NAMALWA (cell line): ENCODE measurements at regions not wholly inside any gene's neighbourhood (a gene's known extent, or its start where the extent isn't known, plus 50 kb on each side); places are given as distances from the start of the nearest gene placed in this dataset.

ENCODE experiments used
- DNase-seq: peaks from one replicate; pipeline ENCODE4 v3.0.0-alpha.2; 2015; ENCODE audit warnings: low spot score

- no peak for DNase-seq
These were observed 60.1 kb downstream of the NABP1 start for GRCh38 chr2:191738003-191738402.

- DNase-seq = no peak
These were observed 60.7 kb downstream of the NABP1 start for GRCh38 chr2:191738667-191739066.

- DNase-seq = no peak
These were observed 61.3 kb downstream of the NABP1 start for GRCh38 chr2:191739194-191739593.

DNA sequence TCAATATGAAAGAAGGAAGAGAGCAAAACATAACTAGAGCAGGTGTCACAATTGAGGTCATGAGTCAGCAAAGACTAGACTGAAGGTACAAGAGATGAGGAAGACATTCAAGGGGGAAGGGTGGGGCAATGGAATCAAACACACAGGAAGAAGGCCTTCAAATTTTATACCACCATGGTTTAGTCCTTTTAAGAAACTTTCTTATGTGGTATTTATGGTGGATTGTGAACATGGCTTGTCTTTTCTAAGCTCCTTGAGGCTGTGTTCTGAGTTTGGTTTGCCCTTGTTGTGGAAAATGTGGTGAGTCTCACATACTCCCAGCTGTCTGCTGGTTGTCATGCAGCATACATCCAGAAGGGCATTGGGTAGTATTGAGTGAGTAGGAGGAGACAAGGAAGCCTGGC, 62.1 kb downstream of the NABP1 start:
- peak; percentile 18 for DNase-seq

DNA sequence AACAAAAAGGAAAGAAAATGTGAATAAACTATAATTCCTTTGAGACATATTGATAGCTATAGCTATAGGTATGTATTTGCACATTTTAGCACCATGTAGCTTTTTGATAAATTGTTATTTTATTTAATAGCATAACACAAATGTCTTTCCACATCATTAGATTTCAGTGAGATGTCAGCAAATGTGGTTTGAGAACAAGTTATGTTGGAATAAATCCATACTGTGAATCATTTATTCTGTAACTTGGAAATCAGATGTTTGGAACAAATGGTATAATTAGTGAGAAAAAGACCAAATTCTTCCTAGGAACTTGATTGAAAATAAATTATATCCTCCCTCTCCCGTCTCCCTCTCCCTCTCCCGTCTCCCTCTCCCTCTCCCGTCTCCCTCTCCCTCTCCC, 62.8 kb downstream of the NABP1 start:
- DNase-seq = no peak

DNA sequence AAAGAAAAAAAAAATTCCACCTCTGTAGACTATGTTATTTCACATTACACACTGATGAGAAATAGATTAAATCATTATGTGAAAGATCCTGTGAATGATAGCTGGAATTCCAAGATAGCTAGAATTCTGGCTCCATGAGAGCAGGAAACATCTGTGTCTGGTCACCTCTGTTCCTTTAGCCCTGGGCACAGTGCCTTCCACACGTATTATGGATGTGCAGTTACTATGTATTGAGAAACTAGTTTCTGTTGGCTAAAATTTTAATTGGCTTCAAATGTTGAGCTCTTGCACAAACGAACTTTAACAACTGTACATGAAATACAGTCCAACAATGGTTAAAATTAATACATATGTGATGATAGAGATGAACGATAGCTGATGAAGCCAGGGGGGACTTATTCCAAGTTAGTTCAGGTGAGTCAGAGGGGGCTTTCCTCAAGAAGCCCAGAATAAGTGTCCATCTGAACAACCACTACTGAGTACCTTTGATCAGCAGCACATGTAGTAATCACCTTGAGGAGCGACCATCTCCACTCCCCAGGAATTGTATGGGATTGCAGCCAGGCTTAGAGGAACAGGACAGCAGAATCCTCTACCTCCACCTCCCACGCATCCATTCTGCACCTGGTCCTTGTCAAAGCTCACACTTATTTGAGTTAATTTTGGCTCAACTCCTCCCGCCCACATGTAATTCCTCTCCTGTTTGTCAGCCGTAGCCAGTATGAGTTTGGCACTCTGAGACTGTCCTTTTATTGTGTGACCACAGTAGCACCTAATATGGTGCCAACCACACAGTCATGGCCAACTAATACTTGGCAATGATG, 68.6 kb downstream of the NABP1 start:
- DNase-seq = no peak

GRCh38 chr2:191747170-191747530, 69.2 kb downstream of the NABP1 start:
- no peak for DNase-seq

DNA sequence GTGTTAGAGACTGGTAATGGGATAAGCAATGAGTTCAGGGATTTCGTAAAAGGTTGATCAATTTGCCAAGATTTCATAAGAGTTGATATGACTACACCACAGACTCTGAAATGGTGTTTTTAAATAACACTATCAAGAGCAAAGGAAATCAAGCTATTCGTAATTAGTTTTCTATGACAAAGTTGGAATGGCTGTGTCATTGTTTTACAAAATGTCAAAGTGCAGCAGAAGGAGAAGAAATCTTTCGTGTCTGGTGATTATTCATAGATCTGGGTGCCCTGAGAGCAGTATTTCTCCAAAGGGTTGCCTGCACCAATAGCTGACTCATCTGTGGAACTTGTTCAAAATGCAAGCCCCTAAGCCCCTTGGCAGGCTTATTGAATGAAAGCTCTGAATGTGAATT, 70.1 kb downstream of the NABP1 start:
- no peak for DNase-seq

GRCh38 chr2:191748528-191749180, 70.7 kb downstream of the NABP1 start:
- DNase-seq = no peak

- no peak for DNase-seq
These were observed 71.2 kb downstream of the NABP1 start for GRCh38 chr2:191749181-191749540.

- DNase-seq = no peak
These were observed 76.2 kb downstream of the NABP1 start for GRCh38 chr2:191754103-191754502.

GRCh38 chr2:191756761-191757160, 78.8 kb downstream of the NABP1 start:
- no peak for DNase-seq

GRCh38 chr2:191757208-191757607, 79.3 kb downstream of the NABP1 start:
- no peak for DNase-seq

GRCh38 chr2:191758518-191759507, 80.9 kb downstream of the NABP1 start:
- peak; percentile 85 for DNase-seq

GRCh38 chr2:191759680-191760079, 81.7 kb downstream of the NABP1 start:
- no peak for DNase-seq

DNA sequence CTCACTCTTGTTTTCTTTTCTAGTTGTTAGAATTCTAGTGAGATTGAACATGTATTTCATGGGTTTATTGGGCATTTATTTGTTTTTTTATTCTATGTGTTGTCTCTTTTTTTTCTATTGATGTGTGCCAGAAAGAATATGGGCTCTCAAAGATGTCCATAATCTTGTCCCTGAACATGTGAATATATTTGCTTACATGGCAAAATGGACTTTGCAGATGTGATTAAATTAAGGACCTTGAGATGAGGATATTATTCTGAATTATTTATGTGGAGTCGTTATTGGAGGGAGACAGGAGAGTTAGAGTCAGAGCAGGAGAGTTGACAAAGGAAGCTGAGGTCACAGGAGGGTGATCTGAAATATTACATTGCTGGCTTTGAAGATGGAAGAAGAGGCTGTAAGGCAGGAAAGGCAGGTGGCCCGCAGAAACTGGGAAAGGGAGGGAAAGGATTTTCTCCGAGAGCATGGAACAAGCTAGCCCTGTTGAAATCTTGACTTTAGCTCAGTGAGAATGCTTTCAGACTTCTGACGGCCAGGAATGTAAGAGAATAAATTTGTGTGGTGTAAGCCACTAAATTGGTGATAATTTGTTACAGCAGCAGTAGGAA, 82.8 kb downstream of the NABP1 start:
- DNase-seq = no peak

DNA sequence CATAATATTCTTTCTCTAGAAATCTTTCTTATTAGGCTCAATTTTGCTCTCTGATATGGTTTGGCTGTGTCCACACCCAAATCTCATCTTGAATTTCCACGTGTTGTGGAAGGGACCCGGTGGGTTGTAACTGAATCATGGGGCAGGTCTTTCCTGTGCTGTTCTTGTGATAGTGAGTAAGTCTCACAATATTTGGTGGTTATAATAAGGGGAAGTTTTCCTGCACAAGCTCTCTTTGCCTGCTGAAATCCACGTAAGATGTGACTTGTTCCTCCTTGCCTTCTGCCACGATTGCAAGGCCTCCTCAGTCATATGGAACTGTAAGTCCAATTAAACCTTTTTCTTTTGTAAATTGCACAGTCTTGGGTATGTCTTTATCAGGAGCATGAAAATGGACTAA, 73.8 kb downstream of the CAVIN2 start:
- DNase-seq = no peak

GRCh38 chr2:191777351-191777750, 69.5 kb downstream of the CAVIN2 start:
- DNase-seq = no peak

DNA sequence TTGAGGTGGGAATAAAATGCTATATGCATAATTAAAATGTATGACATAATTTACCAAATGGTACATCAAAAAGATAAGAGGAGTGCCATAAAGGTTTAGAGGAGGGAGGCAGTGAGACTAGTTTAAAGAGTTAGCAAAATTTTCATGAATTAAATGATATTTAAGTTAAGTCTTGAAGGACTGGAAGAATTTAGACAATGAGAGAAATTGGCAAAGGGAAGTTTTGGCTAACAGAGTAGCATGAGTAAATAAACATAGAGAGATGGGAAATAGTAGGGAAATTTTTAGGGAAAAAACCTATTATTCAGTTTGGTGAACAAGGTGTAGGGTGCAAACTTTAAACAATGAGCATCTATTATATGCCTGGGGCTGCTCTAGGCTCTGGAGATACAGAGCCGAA, 68.8 kb downstream of the CAVIN2 start:
- no peak for DNase-seq

- no peak for DNase-seq
These were observed 64.5 kb downstream of the CAVIN2 start for GRCh38 chr2:191782351-191782750.

GRCh38 chr2:191783416-191783815, 63.5 kb downstream of the CAVIN2 start:
- DNase-seq = peak; percentile 30
